Ascending aorta (tissue), 2 donors: ENCODE measurements at regions not wholly inside any gene's neighbourhood (a gene's known extent, or its start where the extent isn't known, plus 50 kb on each side); places are given as distances from the start of the nearest gene placed in this dataset.

Experiments
- DNase-seq, 2 donors: peaks; one replicate each; pipeline ENCODE4 v3.0.0-alpha.2; 2019; ENCODE audit warnings: low spot score in 2 of 2
- H3K27ac ChIP-seq, 2 donors: fragments of 200-600 bp; sonication (generic); one replicate each; pipeline ENCODE4 v1.5.1; 2016 to 2017; ENCODE audit warnings: mild to moderate bottlenecking in 1 of 2
- H3K27me3 ChIP-seq: fragments of 200-600 bp; sonication (generic); one replicate; pipeline ENCODE4 v1.5.1; 2017
- H3K36me3 ChIP-seq, 2 donors: fragments of 200-600 bp; sonication (generic); one replicate each; pipeline ENCODE4 v1.5.1; 2016
- H3K4me1 ChIP-seq, 2 donors: fragments of 200-600 bp; sonication (generic); one replicate each; pipeline ENCODE4 v1.5.1; 2016 to 2017; ENCODE audit warnings: mild to moderate bottlenecking in 1 of 2
- H3K4me3 ChIP-seq, 2 donors: fragments of 200-600 bp; sonication (generic); one replicate each; pipeline ENCODE4 v1.5.1; 2016 to 2017; ENCODE audit warnings: mild to moderate bottlenecking in 1 of 2
- H3K9me3 ChIP-seq, 2 donors: fragments of 200-600 bp; sonication (generic); one replicate each; pipeline ENCODE4 v1.5.1; 2016
- CTCF ChIP-seq, 3 experiments: fragments of 200-600 bp in 2 of 3; fragments of 450-650 bp in 1 of 3; sonication (generic) in 2 of 3; IDR thresholded peaks; one replicate each; pipeline ENCODE4 v1.5.1; 2016 to 2019; ENCODE audit warnings: antibody characterized with exemption in 3 of 3, mild to moderate bottlenecking in 1 of 3, moderate library complexity in 1 of 3
- intact Hi-C: fragments of 100-400 bp; cut with DNase I; formaldehyde crosslinking; loops from one replicate; pipeline ENCODE4 v1.15.1; 2023

GRCh38 chrX:155718972-155719586 lies 106.3 kb upstream of the TMLHE start:
- H3K27ac ChIP-seq, result no peak overlapping the region
- H3K27me3 ChIP-seq, result no peaks in the 10 kb centered on the region
- no peaks in the 10 kb centered on the region for H3K4me1 ChIP-seq
- H3K4me3 ChIP-seq, result no peak overlapping the region
- peak in 1 of 2 donors; percentile 66 for DNase-seq
- intact Hi-C loops, result no loop called here
- no peak for TF ChIP-seq CTCF (IDR thresholded peaks at IDR 0.05)
- H3K9me3 ChIP-seq, result peaks cover 0 to under 1% of the 10 kb centered on the region in 2 donors
- H3K36me3 ChIP-seq, result no peaks in the 10 kb centered on the region

GRCh38 chrX:155715141-155715540 lies 102.4 kb upstream of the TMLHE start:
- H3K27ac ChIP-seq, result no peak overlapping the region
- no peak for DNase-seq
- H3K9me3 ChIP-seq, result peaks cover 0 to 25% of the 10 kb centered on the region in 2 donors
- no peaks in the 10 kb centered on the region for H3K4me1 ChIP-seq
- intact Hi-C loops, result no loop called here
- no peak for TF ChIP-seq CTCF (IDR thresholded peaks at IDR 0.05)
- H3K27me3 ChIP-seq, result no peaks in the 10 kb centered on the region
- H3K4me3 ChIP-seq, result no peak overlapping the region
- no peaks in the 10 kb centered on the region for H3K36me3 ChIP-seq

- intact Hi-C loops, result no loop called here
- Histone ChIP-seq H3K9me3 (no peaks in the 10 kb centered on the region), H3K27me3 (no peaks in the 10 kb centered on the region), H3K36me3 (no peaks in the 10 kb centered on the region), H3K4me3 (no peak overlapping the region), H3K4me1 (no peaks in the 10 kb centered on the region), H3K27ac (no peak overlapping the region)
- TF ChIP-seq CTCF (IDR thresholded peaks at IDR 0.05), result no peak
- DNase-seq, result no peak
Measured at GRCh38 chrX:155695419-155695818, 82.7 kb upstream of the TMLHE start.

- intact Hi-C loops, result no loop called here
- Histone ChIP-seq H3K4me1 (no peaks in the 10 kb centered on the region), H3K27me3 (no peaks in the 10 kb centered on the region), H3K36me3 (no peaks in the 10 kb centered on the region), H3K9me3 (no peaks in the 10 kb centered on the region), H3K27ac (no peak overlapping the region), H3K4me3 (no peak overlapping the region)
- TF ChIP-seq CTCF (IDR thresholded peaks at IDR 0.05), result no peak
- no peak for DNase-seq
Measured at GRCh38 chrX:155694649-155695048, 81.9 kb upstream of the TMLHE start.

- H3K4me1 ChIP-seq, result no peaks in the 10 kb centered on the region
- no peaks in the 10 kb centered on the region for H3K9me3 ChIP-seq
- no peak overlapping the region for H3K4me3 ChIP-seq
- H3K27me3 ChIP-seq, result no peaks in the 10 kb centered on the region
- no peak for DNase-seq
- intact Hi-C loops, result no loop called here
- no peak overlapping the region for H3K27ac ChIP-seq
- TF ChIP-seq CTCF (IDR thresholded peaks at IDR 0.05), result no peak
- no peaks in the 10 kb centered on the region for H3K36me3 ChIP-seq
Measured at GRCh38 chrX:155682834-155683233, 70.1 kb upstream of the TMLHE start.

- Histone ChIP-seq H3K9me3 (no peaks in the 10 kb centered on the region), H3K27ac (no peak overlapping the region), H3K4me3 (no peak overlapping the region), H3K4me1 (no peaks in the 10 kb centered on the region), H3K27me3 (no peaks in the 10 kb centered on the region), H3K36me3 (no peaks in the 10 kb centered on the region)
- intact Hi-C loops, result no loop called here
- TF ChIP-seq CTCF (IDR thresholded peaks at IDR 0.05), result no peak
- no peak for DNase-seq
Measured at GRCh38 chrX:155679715-155680114, 67.0 kb upstream of the TMLHE start.
